Hepatocyte (in vitro differentiated cells): ENCODE measurements at regions not wholly inside any gene's neighbourhood (a gene's known extent, or its start where the extent isn't known, plus 50 kb on each side); places are given as distances from the start of the nearest gene placed in this dataset.

Source experiments
- DNase-seq: peaks from one replicate; pipeline ENCODE4 v3.0.0-alpha.2; 2016; ENCODE audit warnings: low spot score
- H2AFZ ChIP-seq: fragments of 200-600 bp; sonication (generic); 2 replicates; pipeline ENCODE4 v1.6.0; 2016; ENCODE audit warnings: antibody characterized with exemption, mild to moderate bottlenecking
- H3K27ac ChIP-seq: fragments of 200-600 bp; sonication (generic); 2 replicates; pipeline ENCODE4 v1.5.1; 2016; ENCODE audit warnings: mild to moderate bottlenecking
- H3K27me3 ChIP-seq: fragments of 200-600 bp; sonication (generic); 2 replicates; pipeline ENCODE4 v1.6.1; 2016
- H3K36me3 ChIP-seq: fragments of 200-600 bp; sonication (generic); replicated peaks from 2 replicates; pipeline ENCODE4 v1.5.1; 2016; ENCODE audit warnings: low read depth; ENCODE audit not compliant: insufficient read depth
- H3K4me1 ChIP-seq: fragments of 200-600 bp; sonication (generic); 2 replicates; pipeline ENCODE4 v1.5.1; 2016; ENCODE audit warnings: mild to moderate bottlenecking, moderate library complexity; ENCODE audit not compliant: insufficient read depth
- H3K4me2 ChIP-seq: fragments of 200-600 bp; sonication (generic); 2 replicates; pipeline ENCODE4 v1.6.0; 2016
- H3K4me3 ChIP-seq: fragments of 200-600 bp; sonication (generic); 2 replicates; pipeline ENCODE4 v1.5.1; 2016; ENCODE audit warnings: mild to moderate bottlenecking
- H3K79me2 ChIP-seq: fragments of 200-600 bp; sonication (generic); 2 replicates; pipeline ENCODE4 v1.6.0; 2017; ENCODE audit warnings: mild to moderate bottlenecking
- H3K9me2 ChIP-seq: fragments of 200-600 bp; sonication (generic); replicated peaks from 2 replicates; pipeline ENCODE4 v1.6.0; 2017; ENCODE audit warnings: mild to moderate bottlenecking; ENCODE audit not compliant: insufficient read depth
- H3K9me3 ChIP-seq: fragments of 200-600 bp; sonication (generic); 2 replicates; pipeline ENCODE4 v1.5.1; 2016; ENCODE audit warnings: low read depth, mild to moderate bottlenecking
- H4K20me1 ChIP-seq: fragments of 200-600 bp; sonication (generic); 2 replicates; pipeline ENCODE4 v1.6.0; 2016; ENCODE audit warnings: mild to moderate bottlenecking; ENCODE audit not compliant: insufficient read depth, poor library complexity, severe bottlenecking
- CTCF ChIP-seq: fragments of 200-600 bp; sonication (generic); IDR thresholded peaks from 2 replicates; pipeline ENCODE4 v1.5.1; 2016; ENCODE audit warnings: antibody characterized with exemption, mild to moderate bottlenecking; ENCODE audit not compliant: poor library complexity
- EZH2 ChIP-seq: fragments of 200-600 bp; sonication (generic); IDR thresholded peaks from 2 replicates; pipeline ENCODE4 v1.6.1; 2016; ENCODE audit warnings: antibody characterized with exemption, mild to moderate bottlenecking, borderline replicate concordance
- EZH2phosphoT487 ChIP-seq: fragments of 200-600 bp; sonication (generic); IDR thresholded peaks from one replicate; pipeline ENCODE4 v1.6.1; 2018; ENCODE audit warnings: antibody characterized with exemption, mild to moderate bottlenecking, low read depth, moderate library complexity; ENCODE audit not compliant: unreplicated experiment, severe bottlenecking
- WGBS: methylation state at CpG from one replicate; pipeline ENCODE4 v1.1.6; 2016; ENCODE audit warnings: low lambda C conversion rate; ENCODE audit errors: missing lambda C conversion rate; 5-methylcytosine and 5-hydroxymethylcytosine counted together

DNA sequence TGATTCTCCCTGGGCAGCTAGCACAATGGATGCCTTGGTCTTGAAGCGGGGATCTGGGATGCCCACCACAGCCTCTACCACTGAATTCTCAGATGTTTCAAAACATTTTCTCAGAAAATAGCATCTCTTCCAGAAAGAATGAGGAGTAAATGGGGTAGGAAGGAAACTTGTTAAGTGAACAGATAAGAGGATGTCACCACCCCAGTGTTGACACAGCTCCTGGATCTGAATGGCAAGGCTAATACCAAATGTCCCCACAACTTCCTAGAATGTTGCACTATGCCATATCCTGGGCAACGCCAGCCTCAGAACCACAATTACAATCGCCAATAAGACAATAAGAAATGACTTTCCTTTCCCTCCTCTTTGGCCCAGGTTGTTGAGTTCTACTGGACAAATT is 177.2 kb downstream of the BCL11A start:
- Histone ChIP-seq H2AFZ (no peak overlapping the region), H3K27me3 (no peaks in the 10 kb centered on the region), H3K4me1 (no peaks in the 10 kb centered on the region), H3K9me2 (no peaks in the 10 kb centered on the region), H3K79me2 (no peaks in the 10 kb centered on the region), H3K9me3 (no peaks in the 10 kb centered on the region), H3K4me2 (no peak overlapping the region), H3K4me3 (no peak overlapping the region), H3K27ac (no peak overlapping the region), H3K36me3 (no peaks in the 10 kb centered on the region), H4K20me1 (no peaks in the 10 kb centered on the region)
- 92% methylated on average over 3 of the region's 3 CpGs for WGBS
- DNase-seq, result no peak
- TF ChIP-seq EZH2phosphoT487 (no peak), CTCF (no peak), EZH2 (no peak)

- Histone ChIP-seq H3K27me3 (no peaks in the 10 kb centered on the region), H3K9me2 (no peaks in the 10 kb centered on the region), H3K36me3 (no peaks in the 10 kb centered on the region), H3K4me1 (no peaks in the 10 kb centered on the region), H2AFZ (no peak overlapping the region), H3K4me2 (no peak overlapping the region), H3K9me3 (no peaks in the 10 kb centered on the region), H3K79me2 (no peaks in the 10 kb centered on the region), H3K27ac (no peak overlapping the region), H3K4me3 (no peak overlapping the region), H4K20me1 (no peaks in the 10 kb centered on the region)
- no peak for DNase-seq
- TF ChIP-seq EZH2 (no peak), CTCF (no peak), EZH2phosphoT487 (no peak)
- WGBS, result 87% methylated on average over 3 of the region's 3 CpGs
Observed at GRCh38 chr2:60371681-60372080, 181.8 kb downstream of the BCL11A start.

- H3K4me1 ChIP-seq, result no peaks in the 10 kb centered on the region
- no peak overlapping the region for H2AFZ ChIP-seq
- H3K27me3 ChIP-seq, result no peaks in the 10 kb centered on the region
- no peaks in the 10 kb centered on the region for H3K9me3 ChIP-seq
- no peak overlapping the region for H3K4me3 ChIP-seq
- H3K79me2 ChIP-seq, result no peaks in the 10 kb centered on the region
- no peak overlapping the region for H3K4me2 ChIP-seq
- no peak overlapping the region for H3K27ac ChIP-seq
- no peaks in the 10 kb centered on the region for H3K36me3 ChIP-seq
- DNase-seq, result no peak
- no peaks in the 10 kb centered on the region for H3K9me2 ChIP-seq
- no peaks in the 10 kb centered on the region for H4K20me1 ChIP-seq
- TF ChIP-seq EZH2, result no peak
- TF ChIP-seq CTCF, result no peak
- TF ChIP-seq EZH2phosphoT487, result no peak
- WGBS, result 94% methylated on average over 9 of the region's 9 CpGs
Observed at GRCh38 chr2:60371219-60371618, 182.2 kb downstream of the BCL11A start.

- 94% methylated on average over 4 of the region's 4 CpGs for WGBS
- H3K4me3 ChIP-seq, result no peak overlapping the region
- no peaks in the 10 kb centered on the region for H4K20me1 ChIP-seq
- H3K79me2 ChIP-seq, result no peaks in the 10 kb centered on the region
- peaks cover 4% of the 10 kb centered on the region for H3K4me1 ChIP-seq
- no peak overlapping the region for H3K27ac ChIP-seq
- TF ChIP-seq EZH2phosphoT487 (no peak), CTCF (no peak), EZH2 (no peak)
- no peaks in the 10 kb centered on the region for H3K36me3 ChIP-seq
- H3K9me2 ChIP-seq, result no peaks in the 10 kb centered on the region
- no peaks in the 10 kb centered on the region for H3K27me3 ChIP-seq
- H3K9me3 ChIP-seq, result no peaks in the 10 kb centered on the region
- no peak overlapping the region for H3K4me2 ChIP-seq
- H2AFZ ChIP-seq, result no peak overlapping the region
- DNase-seq, result no peak
Observed at GRCh38 chr2:60370814-60371213, 182.6 kb downstream of the BCL11A start.
